ENCODE measurements at regions not wholly inside any gene's neighbourhood (a gene's known extent, or its start where the extent isn't known, plus 50 kb on each side); places are given as distances from the start of the nearest gene placed in this dataset.

GRCh38 chr18:8526332-8526731, 82.9 kb upstream of the RAB12 start:
- no peak for TF ChIP-seq CTCF (optimal IDR thresholded peaks at IDR 0.05 in 1 of 3, IDR thresholded peaks at IDR 0.05 in 1 of 3, conservative IDR thresholded peaks at IDR 0.05 in 1 of 3; ENCODE audit: extremely low read depth in 1 of 3, insufficient read depth in 2 of 3, low read length in 3 of 3)
- no peak for TF ChIP-seq EZH2 (IDR thresholded peaks at IDR 0.05; ENCODE audit: low read length)

Data from keratinocyte (primary cell).